ENCODE measurements at regions not wholly inside any gene's neighbourhood (a gene's known extent, or its start where the extent isn't known, plus 50 kb on each side); places are given as distances from the start of the nearest gene placed in this dataset.

DNA sequence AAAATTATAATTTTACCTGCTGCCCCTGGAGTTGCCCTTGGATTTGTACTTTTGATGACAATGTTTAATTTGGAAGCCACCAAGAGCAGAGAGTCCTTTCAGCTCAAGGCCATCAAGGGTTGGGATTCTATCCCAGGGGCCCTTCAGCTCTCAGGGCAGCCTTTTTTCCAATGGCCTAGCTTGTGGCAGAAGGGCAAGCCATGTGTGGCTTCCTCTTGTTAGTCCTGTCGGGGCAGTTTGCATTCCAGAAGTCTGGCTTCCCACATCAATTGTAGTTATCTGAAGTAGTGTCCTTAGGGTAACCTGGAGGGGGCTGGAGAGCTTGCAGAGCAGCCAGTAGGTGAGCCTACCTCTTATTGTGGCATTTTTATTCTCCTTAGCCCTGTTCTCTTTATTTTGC, 569.4 kb downstream of the TRAM1L1 start:
- TF ChIP-seq, protein P1, sequence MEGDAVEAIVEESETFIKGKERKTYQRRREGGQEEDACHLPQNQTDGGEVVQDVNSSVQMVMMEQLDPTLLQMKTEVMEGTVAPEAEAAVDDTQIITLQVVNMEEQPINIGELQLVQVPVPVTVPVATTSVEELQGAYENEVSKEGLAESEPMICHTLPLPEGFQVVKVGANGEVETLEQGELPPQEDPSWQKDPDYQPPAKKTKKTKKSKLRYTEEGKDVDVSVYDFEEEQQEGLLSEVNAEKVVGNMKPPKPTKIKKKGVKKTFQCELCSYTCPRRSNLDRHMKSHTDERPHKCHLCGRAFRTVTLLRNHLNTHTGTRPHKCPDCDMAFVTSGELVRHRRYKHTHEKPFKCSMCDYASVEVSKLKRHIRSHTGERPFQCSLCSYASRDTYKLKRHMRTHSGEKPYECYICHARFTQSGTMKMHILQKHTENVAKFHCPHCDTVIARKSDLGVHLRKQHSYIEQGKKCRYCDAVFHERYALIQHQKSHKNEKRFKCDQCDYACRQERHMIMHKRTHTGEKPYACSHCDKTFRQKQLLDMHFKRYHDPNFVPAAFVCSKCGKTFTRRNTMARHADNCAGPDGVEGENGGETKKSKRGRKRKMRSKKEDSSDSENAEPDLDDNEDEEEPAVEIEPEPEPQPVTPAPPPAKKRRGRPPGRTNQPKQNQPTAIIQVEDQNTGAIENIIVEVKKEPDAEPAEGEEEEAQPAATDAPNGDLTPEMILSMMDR (IDR thresholded peaks at IDR 0.05), result no peak
- TF ChIP-seq, protein P2, sequence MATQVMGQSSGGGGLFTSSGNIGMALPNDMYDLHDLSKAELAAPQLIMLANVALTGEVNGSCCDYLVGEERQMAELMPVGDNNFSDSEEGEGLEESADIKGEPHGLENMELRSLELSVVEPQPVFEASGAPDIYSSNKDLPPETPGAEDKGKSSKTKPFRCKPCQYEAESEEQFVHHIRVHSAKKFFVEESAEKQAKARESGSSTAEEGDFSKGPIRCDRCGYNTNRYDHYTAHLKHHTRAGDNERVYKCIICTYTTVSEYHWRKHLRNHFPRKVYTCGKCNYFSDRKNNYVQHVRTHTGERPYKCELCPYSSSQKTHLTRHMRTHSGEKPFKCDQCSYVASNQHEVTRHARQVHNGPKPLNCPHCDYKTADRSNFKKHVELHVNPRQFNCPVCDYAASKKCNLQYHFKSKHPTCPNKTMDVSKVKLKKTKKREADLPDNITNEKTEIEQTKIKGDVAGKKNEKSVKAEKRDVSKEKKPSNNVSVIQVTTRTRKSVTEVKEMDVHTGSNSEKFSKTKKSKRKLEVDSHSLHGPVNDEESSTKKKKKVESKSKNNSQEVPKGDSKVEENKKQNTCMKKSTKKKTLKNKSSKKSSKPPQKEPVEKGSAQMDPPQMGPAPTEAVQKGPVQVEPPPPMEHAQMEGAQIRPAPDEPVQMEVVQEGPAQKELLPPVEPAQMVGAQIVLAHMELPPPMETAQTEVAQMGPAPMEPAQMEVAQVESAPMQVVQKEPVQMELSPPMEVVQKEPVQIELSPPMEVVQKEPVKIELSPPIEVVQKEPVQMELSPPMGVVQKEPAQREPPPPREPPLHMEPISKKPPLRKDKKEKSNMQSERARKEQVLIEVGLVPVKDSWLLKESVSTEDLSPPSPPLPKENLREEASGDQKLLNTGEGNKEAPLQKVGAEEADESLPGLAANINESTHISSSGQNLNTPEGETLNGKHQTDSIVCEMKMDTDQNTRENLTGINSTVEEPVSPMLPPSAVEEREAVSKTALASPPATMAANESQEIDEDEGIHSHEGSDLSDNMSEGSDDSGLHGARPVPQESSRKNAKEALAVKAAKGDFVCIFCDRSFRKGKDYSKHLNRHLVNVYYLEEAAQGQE (IDR thresholded peaks at IDR 0.05; ENCODE audit: insufficient read depth in 1 of 2, low read depth in 2 of 2, low read length in 1 of 2), result no peak
- TF ChIP-seq POLR2AphosphoS5 (IDR thresholded peaks at IDR 0.05; ENCODE audit: low read depth, low read length) (no peak), TCF7L2 (IDR thresholded peaks at IDR 0.05; ENCODE audit: low read depth, low read length) (no peak), SIN3A (IDR thresholded peaks at IDR 0.05; ENCODE audit: borderline replicate concordance, insufficient read depth, low read depth, low read length) (no peak)
